ENCODE measurements at regions not wholly inside any gene's neighbourhood (a gene's known extent, or its start where the extent isn't known, plus 50 kb on each side); places are given as distances from the start of the nearest gene placed in this dataset.

- no peak for DNase-seq (ENCODE audit: low read depth)
- H3K4me3 ChIP-seq (ENCODE audit: low read depth, low read length) = no peak overlapping the region
- in situ Hi-C loops (cut with HindIII; ENCODE audit: low sequenced_read_pairs) = no loop called here
- no peak for TF ChIP-seq CTCF (IDR thresholded peaks at IDR 0.05; ENCODE audit: low read depth, low read length, missing control alignments)
Measured at GRCh38 chr11:45402049-45402630, 116.0 kb upstream of the SYT13 start.

- in situ Hi-C loops (cut with HindIII; ENCODE audit: low sequenced_read_pairs) = no loop called here
- no peak for TF ChIP-seq CTCF (IDR thresholded peaks at IDR 0.05; ENCODE audit: low read depth, low read length, missing control alignments)
- H3K4me3 ChIP-seq (ENCODE audit: low read depth, low read length) = no peak overlapping the region
- DNase-seq (ENCODE audit: low read depth) = peak; percentile 43
Measured at GRCh38 chr11:45400591-45400990, 114.5 kb upstream of the SYT13 start.

- in situ Hi-C loops (cut with HindIII; ENCODE audit: low sequenced_read_pairs) = no loop called here
- H3K4me3 ChIP-seq (ENCODE audit: low read depth, low read length) = no peak overlapping the region
- no peak for DNase-seq (ENCODE audit: low read depth)
- no peak for TF ChIP-seq CTCF (IDR thresholded peaks at IDR 0.05; ENCODE audit: low read depth, low read length, missing control alignments)
Measured at GRCh38 chr11:45399166-45399565, 113.0 kb upstream of the SYT13 start.

GRCh38 chr11:45398325-45398724, 112.2 kb upstream of the SYT13 start:
- no peak for TF ChIP-seq CTCF (IDR thresholded peaks at IDR 0.05; ENCODE audit: low read depth, low read length, missing control alignments)
- DNase-seq (ENCODE audit: low read depth) = no peak
- H3K4me3 ChIP-seq (ENCODE audit: low read depth, low read length) = no peak overlapping the region
- in situ Hi-C loops (cut with HindIII; ENCODE audit: low sequenced_read_pairs) = no loop called here

GRCh38 chr11:45396394-45396793, 110.3 kb upstream of the SYT13 start:
- no peak for TF ChIP-seq CTCF (IDR thresholded peaks at IDR 0.05; ENCODE audit: low read depth, low read length, missing control alignments)
- no peak for DNase-seq (ENCODE audit: low read depth)
- in situ Hi-C loops (cut with HindIII; ENCODE audit: low sequenced_read_pairs) = no loop called here
- H3K4me3 ChIP-seq (ENCODE audit: low read depth, low read length) = no peak overlapping the region

GRCh38 chr11:45395947-45396346, 109.8 kb upstream of the SYT13 start:
- no peak for TF ChIP-seq CTCF (IDR thresholded peaks at IDR 0.05; ENCODE audit: low read depth, low read length, missing control alignments)
- H3K4me3 ChIP-seq (ENCODE audit: low read depth, low read length) = no peak overlapping the region
- in situ Hi-C loops (cut with HindIII; ENCODE audit: low sequenced_read_pairs) = no loop called here
- no peak for DNase-seq (ENCODE audit: low read depth)

GRCh38 chr11:45395421-45395820, 109.3 kb upstream of the SYT13 start:
- no peak for TF ChIP-seq CTCF (IDR thresholded peaks at IDR 0.05; ENCODE audit: low read depth, low read length, missing control alignments)
- H3K4me3 ChIP-seq (ENCODE audit: low read depth, low read length) = no peak overlapping the region
- in situ Hi-C loops (cut with HindIII; ENCODE audit: low sequenced_read_pairs) = no loop called here
- DNase-seq (ENCODE audit: low read depth) = no peak
